Spinal cord (tissue), 9 donors: ENCODE measurements at regions not wholly inside any gene's neighbourhood (a gene's known extent, or its start where the extent isn't known, plus 50 kb on each side); places are given as distances from the start of the nearest gene placed in this dataset.

Source experiments
- DNase-seq, 6 donors: peaks; one replicate each; pipeline versions ENCODE4 v3.0.0 to v3.0.0-alpha.2; 2013 to 2015; ENCODE audit warnings: low spot score in 6 of 6, low read depth in 4 of 6
- H3K27ac ChIP-seq: one replicate; pipeline ENCODE4 v1.5.1; 2013; ENCODE audit warnings: low read depth, low read length, control low read depth
- H3K27me3 ChIP-seq: one replicate; pipeline ENCODE4 v1.6.1; 2013; ENCODE audit warnings: low read length; ENCODE audit not compliant: control insufficient read depth, insufficient read depth
- H3K36me3 ChIP-seq: one replicate; pipeline ENCODE4 v1.6.1; 2013; ENCODE audit warnings: low read length; ENCODE audit not compliant: control insufficient read depth, insufficient read depth
- H3K4me1 ChIP-seq: one replicate; pipeline ENCODE4 v1.6.1; 2013; ENCODE audit warnings: low read length; ENCODE audit not compliant: control insufficient read depth, insufficient read depth
- H3K4me3 ChIP-seq: one replicate; pipeline ENCODE4 v1.5.1; 2013; ENCODE audit warnings: low read depth, low read length, control low read depth
- H3K9me3 ChIP-seq: one replicate; pipeline ENCODE4 v1.6.1; 2013; ENCODE audit warnings: low read length; ENCODE audit not compliant: control insufficient read depth, insufficient read depth
- WGBS: methylation state at CpG from one replicate; pipeline ENCODE4 v1.1.5; 2013; ENCODE audit warnings: missing lambda C conversion rate; ENCODE audit not compliant: insufficient coverage; 5-methylcytosine and 5-hydroxymethylcytosine counted together
- donor health status: healthy.

GRCh38 chr1:218980881-218981280 lies 192.8 kb upstream of the LYPLAL1 start:
- Histone ChIP-seq H3K9me3 (no peaks in the 10 kb centered on the region), H3K27ac (no peak overlapping the region), H3K27me3 (no peaks in the 10 kb centered on the region), H3K4me3 (no peak overlapping the region), H3K36me3 (no peaks in the 10 kb centered on the region), H3K4me1 (no peaks in the 10 kb centered on the region)
- peak in 1 of 6 donors; percentile 44 for DNase-seq
- WGBS: 82% methylated on average over 1 of the region's 2 CpGs

- Histone ChIP-seq H3K27ac (no peak overlapping the region), H3K36me3 (no peaks in the 10 kb centered on the region), H3K9me3 (no peaks in the 10 kb centered on the region), H3K27me3 (no peaks in the 10 kb centered on the region), H3K4me3 (no peak overlapping the region), H3K4me1 (no peaks in the 10 kb centered on the region)
- no peak for DNase-seq
- 79% methylated on average over 2 of the region's 6 CpGs for WGBS
These were observed 191.2 kb upstream of the LYPLAL1 start for GRCh38 chr1:218982482-218982881.

- Histone ChIP-seq H3K27ac (no peak overlapping the region), H3K4me3 (no peak overlapping the region), H3K36me3 (no peaks in the 10 kb centered on the region), H3K9me3 (no peaks in the 10 kb centered on the region), H3K27me3 (no peaks in the 10 kb centered on the region), H3K4me1 (no peaks in the 10 kb centered on the region)
- WGBS: 96% methylated on average over 9 of the region's 9 CpGs
- DNase-seq: no peak
These were observed 190.2 kb upstream of the LYPLAL1 start for GRCh38 chr1:218983433-218983832.

GRCh38 chr1:218983848-218984247 lies 189.8 kb upstream of the LYPLAL1 start:
- no peaks in the 10 kb centered on the region for H3K4me1 ChIP-seq
- H3K36me3 ChIP-seq: no peaks in the 10 kb centered on the region
- no peaks in the 10 kb centered on the region for H3K27me3 ChIP-seq
- no peak for DNase-seq
- no peak overlapping the region for H3K27ac ChIP-seq
- whole genome bisulfite sequencing: 95% methylated on average over 2 of the region's 4 CpGs
- H3K9me3 ChIP-seq: no peaks in the 10 kb centered on the region
- no peak overlapping the region for H3K4me3 ChIP-seq

- Histone ChIP-seq H3K27me3 (no peaks in the 10 kb centered on the region), H3K4me3 (no peak overlapping the region), H3K27ac (no peak overlapping the region), H3K9me3 (no peaks in the 10 kb centered on the region), H3K36me3 (no peaks in the 10 kb centered on the region), H3K4me1 (no peaks in the 10 kb centered on the region)
- no CpG with 5 or more reads among the region's 2 CpGs for WGBS
- peak in 1 of 6 donors; percentile 9 for DNase-seq
These were observed 188.2 kb upstream of the LYPLAL1 start for GRCh38 chr1:218985424-218985984.

- Histone ChIP-seq H3K4me1 (no peaks in the 10 kb centered on the region), H3K27me3 (no peaks in the 10 kb centered on the region), H3K9me3 (no peaks in the 10 kb centered on the region), H3K36me3 (no peaks in the 10 kb centered on the region), H3K27ac (no peak overlapping the region), H3K4me3 (no peak overlapping the region)
- no peak for DNase-seq
- no CpG with 5 or more reads among the region's 3 CpGs for WGBS
These were observed 186.9 kb upstream of the LYPLAL1 start for GRCh38 chr1:218986816-218987215.

GRCh38 chr1:218990019-218990418 lies 183.7 kb upstream of the LYPLAL1 start:
- DNase-seq: no peak
- H3K4me1 ChIP-seq: no peaks in the 10 kb centered on the region
- 71% methylated on average over 1 of the region's 1 CpG for WGBS
- H3K36me3 ChIP-seq: no peaks in the 10 kb centered on the region
- H3K9me3 ChIP-seq: no peaks in the 10 kb centered on the region
- H3K27ac ChIP-seq: no peak overlapping the region
- no peaks in the 10 kb centered on the region for H3K27me3 ChIP-seq
- no peak overlapping the region for H3K4me3 ChIP-seq

GRCh38 chr1:218991089-218991488 lies 182.6 kb upstream of the LYPLAL1 start:
- no peaks in the 10 kb centered on the region for H3K4me1 ChIP-seq
- no CpG with 5 or more reads among the region's 1 CpG for WGBS
- H3K27me3 ChIP-seq: no peaks in the 10 kb centered on the region
- no peak for DNase-seq
- H3K9me3 ChIP-seq: no peaks in the 10 kb centered on the region
- H3K36me3 ChIP-seq: no peaks in the 10 kb centered on the region
- H3K4me3 ChIP-seq: no peak overlapping the region
- no peak overlapping the region for H3K27ac ChIP-seq

- no peaks in the 10 kb centered on the region for H3K9me3 ChIP-seq
- no peak overlapping the region for H3K4me3 ChIP-seq
- no peak overlapping the region for H3K27ac ChIP-seq
- no peak for DNase-seq
- H3K27me3 ChIP-seq: no peaks in the 10 kb centered on the region
- H3K36me3 ChIP-seq: no peaks in the 10 kb centered on the region
- WGBS: no CpG with 5 or more reads among the region's 1 CpG
- H3K4me1 ChIP-seq: no peaks in the 10 kb centered on the region
These were observed 179.1 kb upstream of the LYPLAL1 start for GRCh38 chr1:218994615-218995014.

GRCh38 chr1:218995091-218995665 lies 178.5 kb upstream of the LYPLAL1 start:
- no peak overlapping the region for H3K4me3 ChIP-seq
- H3K9me3 ChIP-seq: no peaks in the 10 kb centered on the region
- no peak overlapping the region for H3K27ac ChIP-seq
- WGBS: no CpG with 5 or more reads among the region's 3 CpGs
- H3K36me3 ChIP-seq: no peaks in the 10 kb centered on the region
- no peaks in the 10 kb centered on the region for H3K27me3 ChIP-seq
- no peak for DNase-seq
- no peaks in the 10 kb centered on the region for H3K4me1 ChIP-seq
